Glomerular visceral epithelial cell (primary cell): ENCODE measurements at regions not wholly inside any gene's neighbourhood (a gene's known extent, or its start where the extent isn't known, plus 50 kb on each side); places are given as distances from the start of the nearest gene placed in this dataset.

Source experiments
- DNase-seq: peaks from one replicate; pipeline ENCODE4 v3.0.0-alpha.2; 2016; ENCODE audit errors: extremely low spot score

- no peak for DNase-seq
Observed at GRCh38 chr11:69348414-69349235, 54.7 kb downstream of the MYEOV start.

GRCh38 chr11:69350040-69350439 is 56.1 kb downstream of the MYEOV start:
- no peak for DNase-seq

- DNase-seq: no peak
Observed at GRCh38 chr11:69350596-69350995, 56.6 kb downstream of the MYEOV start.

GRCh38 chr11:69351460-69351859 is 57.5 kb downstream of the MYEOV start:
- DNase-seq: peak; percentile 41

GRCh38 chr11:69352166-69352565 is 58.2 kb downstream of the MYEOV start:
- DNase-seq: peak; percentile 29

- peak; percentile 75 for DNase-seq
Observed at GRCh38 chr11:69352715-69353319, 58.9 kb downstream of the MYEOV start.

GRCh38 chr11:69353696-69354544 is 60.0 kb downstream of the MYEOV start:
- DNase-seq: no peak

GRCh38 chr11:69354545-69354897 is 60.6 kb downstream of the MYEOV start:
- no peak for DNase-seq

GRCh38 chr11:69355346-69355940 is 61.5 kb downstream of the MYEOV start:
- no peak for DNase-seq

GRCh38 chr11:69355959-69356702 is 62.2 kb downstream of the MYEOV start:
- DNase-seq: no peak

- DNase-seq: no peak
Observed at GRCh38 chr11:69356703-69357457, 62.9 kb downstream of the MYEOV start.

- no peak for DNase-seq
Observed at GRCh38 chr11:69357458-69358397, 63.8 kb downstream of the MYEOV start.

GRCh38 chr11:69358398-69359020 is 64.6 kb downstream of the MYEOV start:
- no peak for DNase-seq

- no peak for DNase-seq
Observed at GRCh38 chr11:69359735-69360480, 66.0 kb downstream of the MYEOV start.

GRCh38 chr11:69360606-69361005 is 66.7 kb downstream of the MYEOV start:
- DNase-seq: no peak

- no peak for DNase-seq
Observed at GRCh38 chr11:69361048-69361447, 67.1 kb downstream of the MYEOV start.

GRCh38 chr11:69361466-69361865 is 67.5 kb downstream of the MYEOV start:
- DNase-seq: no peak

- no peak for DNase-seq
Observed at GRCh38 chr11:69362315-69362714, 68.4 kb downstream of the MYEOV start.
